H9 (cell line): ENCODE measurements at regions not wholly inside any gene's neighbourhood (a gene's known extent, or its start where the extent isn't known, plus 50 kb on each side); places are given as distances from the start of the nearest gene placed in this dataset.
"Not testable (repeated sequence)": the region's sequence is repeated elsewhere in the genome, so short reads cannot be mapped to it uniquely, and the experiment has no call there.

Experiments used
- DNase-seq: peaks from one replicate; pipeline ENCODE4 v3.0.0-alpha.2; 2017
- H2AFZ ChIP-seq: one replicate; pipeline ENCODE4 v1.6.1; 2013; ENCODE audit warnings: mild to moderate bottlenecking, low read length, control low read depth, moderate library complexity
- H2AK5ac ChIP-seq: 2 replicates; pipeline ENCODE4 v1.6.1; 2013; ENCODE audit warnings: low read length, control low read depth, mixed read lengths; ENCODE audit not compliant: insufficient read length
- H2BK120ac ChIP-seq: one replicate; pipeline ENCODE4 v1.6.1; 2013; ENCODE audit warnings: low read depth, mild to moderate bottlenecking, low read length, control low read depth, inconsistent platforms; ENCODE audit not compliant: poor library complexity, severe bottlenecking
- H2BK12ac ChIP-seq: 2 replicates; pipeline ENCODE4 v1.6.1; 2013; ENCODE audit warnings: low read length, control low read depth, mixed read lengths, low read depth; ENCODE audit not compliant: insufficient read length
- H2BK15ac ChIP-seq: 2 replicates; pipeline ENCODE4 v1.6.1; 2013; ENCODE audit warnings: low read depth, low read length, control low read depth
- H2BK20ac ChIP-seq: one replicate; pipeline ENCODE4 v1.6.1; 2013; ENCODE audit warnings: low read depth, mild to moderate bottlenecking, low read length, control low read depth, inconsistent platforms; ENCODE audit not compliant: poor library complexity, severe bottlenecking
- H2BK5ac ChIP-seq: 2 replicates; pipeline ENCODE4 v1.6.1; 2013; ENCODE audit warnings: low read length, control low read depth, mixed read lengths; ENCODE audit not compliant: insufficient read length
- H3K14ac ChIP-seq: 2 replicates; pipeline ENCODE4 v1.6.1; 2013; ENCODE audit warnings: low read length, control low read depth; ENCODE audit not compliant: insufficient read depth
- H3K18ac ChIP-seq: 2 replicates; pipeline ENCODE4 v1.6.1; 2013; ENCODE audit warnings: low read depth, mild to moderate bottlenecking, mixed read lengths, low read length, control low read depth; ENCODE audit not compliant: insufficient read length
- H3K23ac ChIP-seq: 2 replicates; pipeline ENCODE4 v1.6.1; 2013; ENCODE audit warnings: low read length, control low read depth, mixed read lengths, low read depth; ENCODE audit not compliant: insufficient read length
- H3K23me2 ChIP-seq: 2 replicates; pipeline ENCODE4 v1.6.1; 2013; ENCODE audit warnings: low read depth, mild to moderate bottlenecking, mixed read lengths, low read length, control low read depth; ENCODE audit not compliant: insufficient read length, poor library complexity, severe bottlenecking
- H3K27ac ChIP-seq: 2 replicates; pipeline ENCODE4 v1.5.1; 2013; ENCODE audit warnings: low read length, control low read depth, mixed read lengths, low read depth; ENCODE audit not compliant: insufficient read length
- H3K27me3 ChIP-seq: 2 replicates; pipeline ENCODE4 v1.6.1; 2013; ENCODE audit warnings: low read length, control low read depth, inconsistent platforms; ENCODE audit not compliant: insufficient read depth
- H3K4ac ChIP-seq: 2 replicates; pipeline ENCODE4 v1.6.1; 2013; ENCODE audit warnings: low read depth, mild to moderate bottlenecking, control low read depth, inconsistent platforms, low read length, moderate library complexity
- H3K4me1 ChIP-seq: 2 replicates; pipeline ENCODE4 v1.6.1; 2013; ENCODE audit warnings: low read length, control low read depth, inconsistent platforms; ENCODE audit not compliant: insufficient read depth
- H3K4me2 ChIP-seq: 2 replicates; pipeline ENCODE4 v1.6.1; 2013; ENCODE audit warnings: low read length, control low read depth, mixed read lengths; ENCODE audit not compliant: insufficient read length, insufficient read depth
- H3K56ac ChIP-seq: 2 replicates; pipeline ENCODE4 v1.6.1; 2013; ENCODE audit warnings: low read depth, mild to moderate bottlenecking, mixed read lengths, low read length, control low read depth; ENCODE audit not compliant: insufficient read length
- H3K79me1 ChIP-seq: 2 replicates; pipeline ENCODE4 v1.6.1; 2013; ENCODE audit warnings: low read depth, mild to moderate bottlenecking, moderate library complexity, low read length, control low read depth, inconsistent platforms; ENCODE audit not compliant: insufficient read depth, poor library complexity, severe bottlenecking
- H3K79me2 ChIP-seq: 2 replicates; pipeline ENCODE4 v1.6.1; 2013; ENCODE audit warnings: low read length, control low read depth, inconsistent platforms; ENCODE audit not compliant: insufficient read depth
- H3K9ac ChIP-seq: 2 replicates; pipeline ENCODE4 v1.6.1; 2013; ENCODE audit warnings: low read length, control low read depth, mixed read lengths; ENCODE audit not compliant: insufficient read length; ENCODE audit errors: extremely low read depth
- H3K9me3 ChIP-seq: one replicate; pipeline ENCODE4 v1.6.1; 2013; ENCODE audit warnings: low read depth, low read length, inconsistent platforms; ENCODE audit not compliant: control insufficient read depth
- H3T11ph ChIP-seq: one replicate; pipeline ENCODE4 v1.6.1; 2013; ENCODE audit warnings: mild to moderate bottlenecking, low read length, control low read depth, inconsistent platforms
- H4K20me1 ChIP-seq: one replicate; pipeline ENCODE4 v1.6.1; 2013; ENCODE audit not compliant: control insufficient read depth, insufficient read length, insufficient read depth
- H4K5ac ChIP-seq: 2 replicates; pipeline ENCODE4 v1.6.1; 2013; ENCODE audit warnings: low read depth, mild to moderate bottlenecking, mixed read lengths, low read length, control low read depth; ENCODE audit not compliant: insufficient read length
- H4K8ac ChIP-seq: replicated peaks from 2 replicates; pipeline ENCODE4 v1.6.1; 2013; ENCODE audit warnings: low read length, control low read depth, mixed read lengths, low read depth; ENCODE audit not compliant: insufficient read length
- H4K91ac ChIP-seq: 2 replicates; pipeline ENCODE4 v1.6.1; 2013; ENCODE audit warnings: low read depth, mild to moderate bottlenecking, moderate library complexity, mixed read lengths, low read length, control low read depth; ENCODE audit not compliant: insufficient read length
- H3K27ac Mint-ChIP-seq, 3 experiments: 2 replicates in 2 of 3; 3 replicates in 1 of 3; pipeline ENCODE4 v1.8.0; 2020 to 2021; ENCODE audit warnings: mixed read lengths in 3 of 3, mild to moderate bottlenecking in 1 of 3, moderate library complexity in 1 of 3
- H3K27me3 Mint-ChIP-seq: 2 replicates; pipeline ENCODE4 v1.8.0; 2021; ENCODE audit warnings: low read depth, mild to moderate bottlenecking, moderate library complexity, mixed read lengths
- H3K36me3 Mint-ChIP-seq, 3 experiments: 2 replicates in 2 of 3; 3 replicates in 1 of 3; pipeline ENCODE4 v1.8.0; 2020 to 2021; ENCODE audit warnings: low read depth in 3 of 3, mixed read lengths in 3 of 3; ENCODE audit not compliant: insufficient read depth in 1 of 3
- H3K4me1 Mint-ChIP-seq, 2 experiments: 2 replicates each; pipeline ENCODE4 v1.8.0; 2020; ENCODE audit warnings: mixed read lengths in 2 of 2
- H3K4me3 Mint-ChIP-seq, 2 experiments: 2 replicates in 1 of 2; 3 replicates in 1 of 2; pipeline ENCODE4 v1.8.0; 2020 to 2021; ENCODE audit warnings: mild to moderate bottlenecking in 2 of 2, mixed read lengths in 2 of 2, moderate library complexity in 1 of 2
- H3K9me3 Mint-ChIP-seq, 2 experiments: 2 replicates in 1 of 2; 3 replicates in 1 of 2; pipeline ENCODE4 v1.8.0; 2020; ENCODE audit warnings: mild to moderate bottlenecking in 2 of 2, mixed read lengths in 2 of 2, moderate library complexity in 1 of 2
- WGBS: extraction: QIAGEN DNeasy Blood & Tissue Kit; methylation state at CpG from one replicate; pipeline ENCODE4 v1.1.7; 2013; ENCODE audit warnings: missing lambda C conversion rate, low lambda C conversion rate, mixed read lengths; ENCODE audit not compliant: insufficient read length; ENCODE audit errors: extremely low coverage; 5-methylcytosine and 5-hydroxymethylcytosine counted together
- TF ChIP-seq, protein P1 (sequence below): fragments of 200-600 bp; sonication (generic); conservative IDR thresholded peaks from 3 replicates; pipeline ENCODE4 v1.8.0; 2021; ENCODE audit warnings: antibody characterized with exemption, mild to moderate bottlenecking

GRCh38 chr7:63065684-63066083 lies 933.0 kb upstream of the ZNF722 start:
- Histone ChIP-seq H3K27me3 (no peaks in the 10 kb centered on the region), H3K18ac (no peak overlapping the region), H4K20me1 (no peaks in the 10 kb centered on the region), H3K23ac (no peak overlapping the region), H4K8ac (no peak overlapping the region), H3K79me2 (no peaks in the 10 kb centered on the region), H4K5ac (no peak overlapping the region), H2BK120ac (no peak overlapping the region), H2BK5ac (no peak overlapping the region), H3K56ac (no peak overlapping the region), H3K9ac (no peak overlapping the region), H2AK5ac (no peak overlapping the region), H3K4me1 (no peaks in the 10 kb centered on the region), H2BK20ac (no peak overlapping the region), H2AFZ (no peak overlapping the region), H3K79me1 (no peaks in the 10 kb centered on the region), H4K91ac (no peak overlapping the region), H3K4ac (no peak overlapping the region), H3T11ph (no peak overlapping the region), H2BK15ac (no peak overlapping the region), H2BK12ac (no peak overlapping the region), H3K9me3 (peaks cover 43% of the 10 kb centered on the region), H3K4me2 (no peak overlapping the region), H3K14ac (no peak overlapping the region), H3K27ac (no peak overlapping the region), H3K23me2 (no peaks in the 10 kb centered on the region)
- Mint-ChIP-seq H3K4me1 (no peaks in the 10 kb centered on the region), H3K27ac (no peak overlapping the region), H3K4me3 (no peak overlapping the region), H3K36me3 (peaks cover 17 to 37% (median 20%) of the 10 kb centered on the region in 3 experiments), H3K9me3 (peaks cover 84 to 90% of the 10 kb centered on the region in 2 experiments), H3K27me3 (peaks cover 2% of the 10 kb centered on the region)
- TF ChIP-seq, protein P1, sequence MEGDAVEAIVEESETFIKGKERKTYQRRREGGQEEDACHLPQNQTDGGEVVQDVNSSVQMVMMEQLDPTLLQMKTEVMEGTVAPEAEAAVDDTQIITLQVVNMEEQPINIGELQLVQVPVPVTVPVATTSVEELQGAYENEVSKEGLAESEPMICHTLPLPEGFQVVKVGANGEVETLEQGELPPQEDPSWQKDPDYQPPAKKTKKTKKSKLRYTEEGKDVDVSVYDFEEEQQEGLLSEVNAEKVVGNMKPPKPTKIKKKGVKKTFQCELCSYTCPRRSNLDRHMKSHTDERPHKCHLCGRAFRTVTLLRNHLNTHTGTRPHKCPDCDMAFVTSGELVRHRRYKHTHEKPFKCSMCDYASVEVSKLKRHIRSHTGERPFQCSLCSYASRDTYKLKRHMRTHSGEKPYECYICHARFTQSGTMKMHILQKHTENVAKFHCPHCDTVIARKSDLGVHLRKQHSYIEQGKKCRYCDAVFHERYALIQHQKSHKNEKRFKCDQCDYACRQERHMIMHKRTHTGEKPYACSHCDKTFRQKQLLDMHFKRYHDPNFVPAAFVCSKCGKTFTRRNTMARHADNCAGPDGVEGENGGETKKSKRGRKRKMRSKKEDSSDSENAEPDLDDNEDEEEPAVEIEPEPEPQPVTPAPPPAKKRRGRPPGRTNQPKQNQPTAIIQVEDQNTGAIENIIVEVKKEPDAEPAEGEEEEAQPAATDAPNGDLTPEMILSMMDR: no peak
- no CpG with 5 or more reads among the region's 2 CpGs for WGBS
- peak; percentile 2 for DNase-seq

DNA sequence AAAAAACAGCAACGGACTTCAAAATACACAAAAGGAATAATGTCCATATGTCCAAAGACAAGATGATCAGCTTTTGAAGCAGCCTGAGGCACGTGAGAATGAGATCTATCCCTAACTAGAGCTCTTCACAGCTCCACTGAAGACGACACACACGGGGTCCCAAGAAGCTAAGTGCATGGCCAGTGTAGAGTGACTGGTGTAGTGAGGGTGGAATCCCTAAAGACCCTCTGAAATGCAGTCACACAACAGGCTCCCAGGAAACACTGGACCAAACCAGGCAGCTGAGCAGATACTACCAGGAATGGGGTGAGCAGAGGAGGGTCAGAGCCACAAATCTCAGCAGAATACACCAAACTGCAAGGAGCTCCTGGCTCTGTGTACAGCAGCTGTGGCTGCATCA lies 932.4 kb upstream of the ZNF722 start:
- H3K4me1 Mint-ChIP-seq, H3K23ac ChIP-seq: not testable (repeated sequence)

More for the DNA sequence above, 932.4 kb upstream of the ZNF722 start:
- not testable (repeated sequence) for H4K8ac ChIP-seq, H3K27ac ChIP-seq, DNase-seq, H3K9ac ChIP-seq, H3K4ac ChIP-seq, H2AK5ac ChIP-seq, H2BK120ac ChIP-seq, H4K5ac ChIP-seq, H2AFZ ChIP-seq, H3K79me2 ChIP-seq, H2BK20ac ChIP-seq, H3K56ac ChIP-seq, H3K4me2 ChIP-seq, H2BK12ac ChIP-seq, H3K18ac ChIP-seq, H4K20me1 ChIP-seq, H3K14ac ChIP-seq, H3K4me1 ChIP-seq, H3T11ph ChIP-seq, H4K91ac ChIP-seq, H2BK5ac ChIP-seq, H2BK15ac ChIP-seq, H3K23me2 ChIP-seq, H3K27ac Mint-ChIP-seq, H3K79me1 ChIP-seq, H3K27me3 Mint-ChIP-seq, H3K27me3 ChIP-seq, H3K4me3 Mint-ChIP-seq
- H3K36me3 Mint-ChIP-seq: peaks cover 20 to 41% (median 21%) of the 10 kb centered on the region in 3 experiments
- peaks cover 48% of the 10 kb centered on the region for H3K9me3 ChIP-seq
- WGBS: no CpG with 5 or more reads among the region's 4 CpGs
- H3K9me3 Mint-ChIP-seq: peaks cover 89 to 91% of the 10 kb centered on the region in 2 experiments
